ENCODE measurements at regions not wholly inside any gene's neighbourhood (a gene's known extent, or its start where the extent isn't known, plus 50 kb on each side); places are given as distances from the start of the nearest gene placed in this dataset.
A peak's percentile ranks its signal among the peaks of the same experiment; 100 is the strongest.

GRCh38 chr2:107419191-107419590, 407.5 kb upstream of the RGPD4 start:
- Histone ChIP-seq H3K4me1 (ENCODE audit: control insufficient read depth, insufficient read depth, low read length) (peaks cover 4% of the 10 kb centered on the region), H3K4me3 (ENCODE audit: low read length) (no peak overlapping the region), H3K27me3 (replicated peaks; ENCODE audit: control insufficient read depth, insufficient read depth, low read length) (no peaks in the 10 kb centered on the region), H3K36me3 (ENCODE audit: control insufficient read depth, insufficient read depth, low read length, severe bottlenecking) (no peaks in the 10 kb centered on the region), H3K9ac (ENCODE audit: low read length) (no peak overlapping the region), H3K9me3 (ENCODE audit: control insufficient read depth, low read length) (no peaks in the 10 kb centered on the region)
- DNase-seq (ENCODE audit: low read depth), result no peak

DNA sequence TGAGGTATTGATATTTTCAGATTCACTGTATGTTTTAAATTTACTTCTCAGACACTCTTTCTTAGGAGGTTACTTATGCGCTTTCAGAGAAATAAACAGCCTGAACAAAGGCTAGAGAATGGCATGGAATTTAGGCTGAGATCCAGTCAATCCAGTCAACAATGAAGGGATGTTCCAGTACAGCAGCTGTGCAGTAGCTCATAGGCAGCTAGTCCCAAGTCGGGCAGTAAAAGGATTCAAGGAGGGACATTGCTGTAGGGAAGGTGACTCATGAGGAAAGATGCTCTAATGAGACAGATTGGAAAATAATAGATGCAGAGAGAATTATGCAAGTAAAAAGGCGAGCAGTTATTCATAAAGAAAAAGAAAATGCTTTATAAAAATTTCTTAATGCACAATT, 397.9 kb upstream of the RGPD4 start:
- Histone ChIP-seq H3K36me3 (ENCODE audit: control insufficient read depth, insufficient read depth, low read length, severe bottlenecking) (no peaks in the 10 kb centered on the region), H3K27me3 (replicated peaks; ENCODE audit: control insufficient read depth, insufficient read depth, low read length) (no peaks in the 10 kb centered on the region), H3K4me1 (ENCODE audit: control insufficient read depth, insufficient read depth, low read length) (no peaks in the 10 kb centered on the region), H3K4me3 (ENCODE audit: low read length) (no peak overlapping the region), H3K9ac (ENCODE audit: low read length) (no peak overlapping the region), H3K9me3 (ENCODE audit: control insufficient read depth, low read length) (peaks cover 18% of the 10 kb centered on the region)
- DNase-seq (ENCODE audit: low read depth), result no peak

- Histone ChIP-seq H3K36me3 (ENCODE audit: control insufficient read depth, insufficient read depth, low read length, severe bottlenecking) (no peaks in the 10 kb centered on the region), H3K9me3 (ENCODE audit: control insufficient read depth, low read length) (peaks cover 18% of the 10 kb centered on the region), H3K4me3 (ENCODE audit: low read length) (no peak overlapping the region), H3K9ac (ENCODE audit: low read length) (no peak overlapping the region), H3K27me3 (replicated peaks; ENCODE audit: control insufficient read depth, insufficient read depth, low read length) (no peaks in the 10 kb centered on the region), H3K4me1 (ENCODE audit: control insufficient read depth, insufficient read depth, low read length) (no peaks in the 10 kb centered on the region)
- no peak for DNase-seq (ENCODE audit: low read depth)
Measured at GRCh38 chr2:107430006-107430405, 396.7 kb upstream of the RGPD4 start.

- no peak overlapping the region for H3K4me3 ChIP-seq (ENCODE audit: low read length)
Measured at GRCh38 chr2:107430596-107431266, 396.0 kb upstream of the RGPD4 start.

DNA sequence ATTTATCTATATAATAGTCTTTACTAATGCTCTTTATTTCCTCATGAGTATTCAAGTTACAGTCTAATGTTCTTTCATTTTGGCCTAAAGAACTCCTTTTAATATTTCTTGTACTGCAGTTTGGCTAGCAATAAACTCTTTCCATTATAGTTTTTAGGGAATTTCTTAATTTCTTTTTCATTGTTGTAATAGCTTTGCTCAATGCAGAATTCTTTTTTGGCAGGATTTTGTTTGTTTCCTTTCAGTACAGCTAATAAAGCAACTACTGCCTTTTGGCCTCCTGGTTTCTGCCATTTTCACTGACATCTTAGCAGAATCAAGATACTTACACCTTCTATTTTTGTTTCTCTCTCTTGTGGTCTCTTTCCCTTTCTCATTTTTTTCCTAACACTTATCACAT, 390.4 kb upstream of the RGPD4 start:
- no peaks in the 10 kb centered on the region for H3K27me3 ChIP-seq (replicated peaks; ENCODE audit: control insufficient read depth, insufficient read depth, low read length)
- no peaks in the 10 kb centered on the region for H3K36me3 ChIP-seq (ENCODE audit: control insufficient read depth, insufficient read depth, low read length, severe bottlenecking)
- H3K4me3 ChIP-seq (ENCODE audit: low read length), result no peak overlapping the region
- no peak for DNase-seq (ENCODE audit: low read depth)
- no peaks in the 10 kb centered on the region for H3K9me3 ChIP-seq (ENCODE audit: control insufficient read depth, low read length)
- H3K9ac ChIP-seq (ENCODE audit: low read length), result no peak overlapping the region
- peaks cover 5% of the 10 kb centered on the region for H3K4me1 ChIP-seq (ENCODE audit: control insufficient read depth, insufficient read depth, low read length)

More at GRCh38 chr2:107430596-107431266, 396.0 kb upstream of the RGPD4 start:
- peak; percentile 30 for DNase-seq (ENCODE audit: low read depth)
- Histone ChIP-seq H3K9ac (ENCODE audit: low read length) (no peak overlapping the region), H3K4me1 (ENCODE audit: control insufficient read depth, insufficient read depth, low read length) (no peaks in the 10 kb centered on the region), H3K9me3 (ENCODE audit: control insufficient read depth, low read length) (peaks cover 18% of the 10 kb centered on the region), H3K27me3 (replicated peaks; ENCODE audit: control insufficient read depth, insufficient read depth, low read length) (no peaks in the 10 kb centered on the region), H3K36me3 (ENCODE audit: control insufficient read depth, insufficient read depth, low read length, severe bottlenecking) (no peaks in the 10 kb centered on the region)

DNA sequence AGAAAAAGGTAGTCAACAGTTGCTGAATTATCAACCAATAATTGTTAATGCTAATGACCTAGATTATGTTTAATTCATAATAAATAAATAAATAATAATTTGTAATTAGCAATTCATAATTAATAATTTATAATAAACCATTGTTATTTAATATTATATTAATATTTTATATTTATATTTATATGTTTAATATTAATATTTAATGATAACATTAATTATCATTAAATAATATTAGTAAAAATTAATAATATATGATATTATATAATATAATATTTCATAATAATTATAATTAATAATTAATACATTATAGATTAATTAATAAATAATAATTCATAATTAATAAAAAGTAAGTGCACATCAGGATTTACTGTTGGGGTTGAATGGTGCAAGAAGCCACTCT, 389.4 kb upstream of the RGPD4 start:
- Histone ChIP-seq H3K4me1 (ENCODE audit: control insufficient read depth, insufficient read depth, low read length) (peaks cover 5% of the 10 kb centered on the region), H3K27me3 (replicated peaks; ENCODE audit: control insufficient read depth, insufficient read depth, low read length) (no peaks in the 10 kb centered on the region), H3K9ac (ENCODE audit: low read length) (no peak overlapping the region), H3K4me3 (ENCODE audit: low read length) (no peak overlapping the region), H3K36me3 (ENCODE audit: control insufficient read depth, insufficient read depth, low read length, severe bottlenecking) (no peaks in the 10 kb centered on the region), H3K9me3 (ENCODE audit: control insufficient read depth, low read length) (no peaks in the 10 kb centered on the region)
- no peak for DNase-seq (ENCODE audit: low read depth)

GRCh38 chr2:107437807-107438206, 388.9 kb upstream of the RGPD4 start:
- H3K9ac ChIP-seq (ENCODE audit: low read length), result no peak overlapping the region
- H3K27me3 ChIP-seq (replicated peaks; ENCODE audit: control insufficient read depth, insufficient read depth, low read length), result no peaks in the 10 kb centered on the region
- no peak for DNase-seq (ENCODE audit: low read depth)
- peaks cover 5% of the 10 kb centered on the region for H3K4me1 ChIP-seq (ENCODE audit: control insufficient read depth, insufficient read depth, low read length)
- H3K9me3 ChIP-seq (ENCODE audit: control insufficient read depth, low read length), result no peaks in the 10 kb centered on the region
- no peak overlapping the region for H3K4me3 ChIP-seq (ENCODE audit: low read length)
- H3K36me3 ChIP-seq (ENCODE audit: control insufficient read depth, insufficient read depth, low read length, severe bottlenecking), result no peaks in the 10 kb centered on the region

DNA sequence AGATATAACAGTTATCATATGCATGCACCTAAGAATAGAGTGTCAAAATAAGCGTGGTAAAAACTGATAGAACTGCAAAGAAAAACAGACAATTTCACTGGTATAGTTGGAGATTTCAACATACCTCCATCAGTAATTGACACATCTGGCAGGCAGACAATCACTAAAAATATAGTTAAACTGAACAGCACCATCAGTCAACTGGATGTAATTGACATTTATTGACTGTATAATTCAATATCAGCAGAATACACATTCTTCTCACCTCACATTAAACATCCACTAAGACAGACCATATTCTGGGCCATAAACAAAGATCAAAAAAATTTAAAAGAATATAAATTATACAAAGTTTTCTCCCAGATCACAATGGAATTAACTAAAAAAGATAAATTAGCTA, 378.5 kb upstream of the RGPD4 start:
- no peak for DNase-seq (ENCODE audit: low read depth)
- H3K27me3 ChIP-seq (replicated peaks; ENCODE audit: control insufficient read depth, insufficient read depth, low read length), result no peaks in the 10 kb centered on the region
- H3K36me3 ChIP-seq (ENCODE audit: control insufficient read depth, insufficient read depth, low read length, severe bottlenecking), result no peaks in the 10 kb centered on the region
- no peak overlapping the region for H3K9ac ChIP-seq (ENCODE audit: low read length)
- no peaks in the 10 kb centered on the region for H3K4me1 ChIP-seq (ENCODE audit: control insufficient read depth, insufficient read depth, low read length)
- H3K9me3 ChIP-seq (ENCODE audit: control insufficient read depth, low read length), result no peaks in the 10 kb centered on the region
- no peak overlapping the region for H3K4me3 ChIP-seq (ENCODE audit: low read length)

- H3K9me3 ChIP-seq (ENCODE audit: control insufficient read depth, low read length), result no peaks in the 10 kb centered on the region
- H3K4me3 ChIP-seq (ENCODE audit: low read length), result no peak overlapping the region
- no peak overlapping the region for H3K9ac ChIP-seq (ENCODE audit: low read length)
- no peaks in the 10 kb centered on the region for H3K4me1 ChIP-seq (ENCODE audit: control insufficient read depth, insufficient read depth, low read length)
- H3K27me3 ChIP-seq (replicated peaks; ENCODE audit: control insufficient read depth, insufficient read depth, low read length), result no peaks in the 10 kb centered on the region
- no peaks in the 10 kb centered on the region for H3K36me3 ChIP-seq (ENCODE audit: control insufficient read depth, insufficient read depth, low read length, severe bottlenecking)
- DNase-seq (ENCODE audit: low read depth), result no peak
Measured at GRCh38 chr2:107461301-107461700, 365.4 kb upstream of the RGPD4 start.

DNA sequence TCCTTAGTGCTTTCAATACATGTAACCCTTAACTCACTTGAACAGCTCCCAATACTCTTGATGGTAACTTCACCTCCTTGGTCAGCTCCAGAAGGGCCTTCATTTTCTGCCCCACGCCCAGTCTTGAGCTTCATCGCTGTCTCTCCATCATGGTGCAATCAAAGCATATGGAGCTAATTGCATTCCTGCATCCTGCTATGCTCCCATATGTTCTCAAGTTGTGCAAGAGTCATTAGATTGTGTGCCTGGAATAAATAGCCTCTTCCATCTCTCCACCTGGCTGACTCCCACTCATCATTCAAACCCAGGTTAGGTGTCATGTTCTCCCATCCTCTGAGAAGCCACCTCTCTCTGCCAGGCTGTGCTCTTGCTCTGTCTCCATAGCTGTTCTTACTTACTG, 364.5 kb upstream of the RGPD4 start:
- Histone ChIP-seq H3K4me1 (ENCODE audit: control insufficient read depth, insufficient read depth, low read length) (no peaks in the 10 kb centered on the region), H3K9me3 (ENCODE audit: control insufficient read depth, low read length) (no peaks in the 10 kb centered on the region), H3K27me3 (replicated peaks; ENCODE audit: control insufficient read depth, insufficient read depth, low read length) (no peaks in the 10 kb centered on the region), H3K36me3 (ENCODE audit: control insufficient read depth, insufficient read depth, low read length, severe bottlenecking) (no peaks in the 10 kb centered on the region), H3K4me3 (ENCODE audit: low read length) (no peak overlapping the region), H3K9ac (ENCODE audit: low read length) (no peak overlapping the region)
- no peak for DNase-seq (ENCODE audit: low read depth)

GRCh38 chr2:107466241-107466640, 360.5 kb upstream of the RGPD4 start:
- no peak for DNase-seq (ENCODE audit: low read depth)
- Histone ChIP-seq H3K36me3 (ENCODE audit: control insufficient read depth, insufficient read depth, low read length, severe bottlenecking) (no peaks in the 10 kb centered on the region), H3K27me3 (replicated peaks; ENCODE audit: control insufficient read depth, insufficient read depth, low read length) (no peaks in the 10 kb centered on the region), H3K4me3 (ENCODE audit: low read length) (no peak overlapping the region), H3K4me1 (ENCODE audit: control insufficient read depth, insufficient read depth, low read length) (no peaks in the 10 kb centered on the region), H3K9me3 (ENCODE audit: control insufficient read depth, low read length) (no peaks in the 10 kb centered on the region), H3K9ac (ENCODE audit: low read length) (no peak overlapping the region)
